GM23338 (cell line): ENCODE measurements at regions not wholly inside any gene's neighbourhood (a gene's known extent, or its start where the extent isn't known, plus 50 kb on each side); places are given as distances from the start of the nearest gene placed in this dataset.
"Not testable (repeated sequence)": the region's sequence is repeated elsewhere in the genome, so short reads cannot be mapped to it uniquely, and the experiment has no call there.

Experiments
- ATAC-seq: fragments of 200-7000 bp; cut with Tn5 transposase; 3 replicates; pipeline ENCODE4 v1.9.1; 2020
- DNase-seq: peaks from one replicate; pipeline ENCODE4 v3.0.0-alpha.2; 2015; ENCODE audit warnings: low spot score
- H2AFZ ChIP-seq: fragments of 200-600 bp; sonication (generic); 2 replicates; pipeline ENCODE4 v1.8.0; 2016; ENCODE audit warnings: antibody characterized with exemption, mild to moderate bottlenecking, moderate library complexity
- H3F3A ChIP-seq: fragments of 200-600 bp; sonication (generic); replicated peaks from 2 replicates; pipeline ENCODE4 v1.8.0; 2017; ENCODE audit warnings: antibody characterized with exemption, mixed run types, low read depth
- H3K27ac ChIP-seq: fragments of 200-600 bp; sonication (generic); 2 replicates; pipeline ENCODE4 v1.6.1; 2016; ENCODE audit warnings: low read depth
- H3K27me3 ChIP-seq: fragments of 200-600 bp; sonication (generic); 2 replicates; pipeline ENCODE4 v1.8.0; 2016; ENCODE audit warnings: mild to moderate bottlenecking, mixed run types, moderate library complexity; ENCODE audit not compliant: insufficient read depth
- H3K36me3 ChIP-seq: fragments of 200-600 bp; sonication (generic); 2 replicates; pipeline ENCODE4 v1.8.0; 2016; ENCODE audit warnings: mild to moderate bottlenecking; ENCODE audit not compliant: insufficient read depth
- H3K4me1 ChIP-seq: fragments of 200-600 bp; sonication (generic); 2 replicates; pipeline ENCODE4 v1.8.0; 2016; ENCODE audit warnings: mild to moderate bottlenecking, moderate library complexity; ENCODE audit not compliant: insufficient read depth
- H3K4me2 ChIP-seq: fragments of 200-600 bp; sonication (generic); 2 replicates; pipeline ENCODE4 v1.7.1; 2017; ENCODE audit warnings: mixed run types
- H3K4me3 ChIP-seq: fragments of 200-600 bp; sonication (generic); 2 replicates; pipeline ENCODE4 v1.6.1; 2016; ENCODE audit warnings: mixed run types
- H3K79me2 ChIP-seq: fragments of 200-600 bp; sonication (generic); replicated peaks from 2 replicates; pipeline ENCODE4 v1.8.0; 2017; ENCODE audit warnings: mild to moderate bottlenecking; ENCODE audit not compliant: insufficient read depth
- H3K9me2 ChIP-seq: fragments of 200-600 bp; sonication (generic); 2 replicates; pipeline ENCODE4 v1.8.0; 2017; ENCODE audit not compliant: insufficient read depth
- H4K20me1 ChIP-seq: fragments of 200-600 bp; sonication (generic); replicated peaks from 2 replicates; pipeline ENCODE4 v1.8.0; 2017; ENCODE audit warnings: mild to moderate bottlenecking; ENCODE audit not compliant: insufficient read depth
- H3K27ac Mint-ChIP-seq: 2 replicates; pipeline ENCODE4 v1.8.0; 2020; ENCODE audit warnings: inconsistent platforms, mild to moderate bottlenecking, moderate library complexity, mixed read lengths
- H3K27me3 Mint-ChIP-seq: 3 replicates; pipeline ENCODE4 v1.8.0; 2022; ENCODE audit warnings: low read depth, mild to moderate bottlenecking, moderate library complexity, mixed read lengths, inconsistent platforms; ENCODE audit not compliant: insufficient read depth, poor library complexity
- H3K36me3 Mint-ChIP-seq: 3 replicates; pipeline ENCODE4 v1.8.0; 2021; ENCODE audit warnings: low read depth, mild to moderate bottlenecking, inconsistent platforms, moderate library complexity, mixed read lengths
- H3K4me1 Mint-ChIP-seq: 3 replicates; pipeline ENCODE4 v1.8.0; 2020; ENCODE audit warnings: mild to moderate bottlenecking, inconsistent platforms, mixed read lengths
- H3K4me3 Mint-ChIP-seq: 3 replicates; pipeline ENCODE4 v1.8.0; 2021; ENCODE audit warnings: moderate library complexity, mild to moderate bottlenecking, inconsistent platforms, mixed read lengths
- H3K9me3 Mint-ChIP-seq: 3 replicates; pipeline ENCODE4 v1.8.0; 2020; ENCODE audit warnings: moderate library complexity, mild to moderate bottlenecking, inconsistent platforms, mixed read lengths
- CREB1 ChIP-seq: fragments of 250-450 bp; sonication (Bioruptor Pico); IDR thresholded peaks from 2 replicates; pipeline ENCODE4 v1.5.0; 2020; ENCODE audit warnings: low read depth, mild to moderate bottlenecking, moderate library complexity
- ETS1 ChIP-seq: IDR thresholded peaks from 2 replicates; pipeline ENCODE4 v1.6.1; 2016; ENCODE audit warnings: antibody characterized with exemption
- EZH2 ChIP-seq: fragments of 200-600 bp; sonication (generic); IDR thresholded peaks from one replicate; pipeline ENCODE4 v1.8.0; 2017; ENCODE audit warnings: antibody characterized with exemption, mild to moderate bottlenecking, low read depth; ENCODE audit not compliant: unreplicated experiment
- EZH2phosphoT487 ChIP-seq: fragments of 200-600 bp; sonication (generic); IDR thresholded peaks from one replicate; pipeline ENCODE4 v1.8.1; 2018; ENCODE audit warnings: antibody characterized with exemption; ENCODE audit not compliant: unreplicated experiment
- POLR2AphosphoS5 ChIP-seq: IDR thresholded peaks from 2 replicates; pipeline ENCODE4 v1.6.1; 2016; ENCODE audit warnings: antibody characterized with exemption, low read depth
- STAT1 ChIP-seq: IDR thresholded peaks from one replicate; pipeline ENCODE4 v1.6.1; 2016; ENCODE audit warnings: antibody characterized with exemption; ENCODE audit not compliant: unreplicated experiment

- Histone ChIP-seq H3K27ac (no peak overlapping the region), H3K36me3 (no peaks in the 10 kb centered on the region), H3K4me3 (no peak overlapping the region), H3F3A (0 out of 2 replicates have a peak, but pooled peaks cover 4% of the 10 kb centered on the region), H4K20me1 (no peaks in the 10 kb centered on the region), H3K4me1 (0 out of 2 replicates have a peak, but pooled peaks cover 5% of the 10 kb centered on the region), H3K4me2 (no peak overlapping the region), H3K9me2 (no peaks in the 10 kb centered on the region), H2AFZ (no peak overlapping the region), H3K27me3 (no peaks in the 10 kb centered on the region), H3K79me2 (no peaks in the 10 kb centered on the region)
- Mint-ChIP-seq H3K36me3 (peaks cover 8% of the 10 kb centered on the region; the same call in 2 of the 3 replicates), H3K9me3 (peaks cover 6% of the 10 kb centered on the region; the same call in 2 of the 3 replicates), H3K27me3 (no peaks in the 10 kb centered on the region), H3K27ac (no peak overlapping the region), H3K4me1 (peaks cover 10% of the 10 kb centered on the region), H3K4me3 (no peak overlapping the region)
- TF ChIP-seq CREB1 (CRISPR knock-in tag) (no peak), ETS1 (no peak), EZH2 (no peak), POLR2AphosphoS5 (no peak)
- ATAC-seq (no peak), DNase-seq (no peak)
Observed at GRCh38 chr10:21352886-21353285, 172.6 kb downstream of the SKIDA1 start.

- H3K36me3 ChIP-seq, H3K36me3 Mint-ChIP-seq, H3K27me3 Mint-ChIP-seq, H3K9me3 Mint-ChIP-seq, H2AFZ ChIP-seq, H3K4me2 ChIP-seq, H3K9me2 ChIP-seq, H3K4me3 Mint-ChIP-seq, H3F3A ChIP-seq, H3K79me2 ChIP-seq, H3K4me3 ChIP-seq, H3K27ac Mint-ChIP-seq, H4K20me1 ChIP-seq, H3K27ac ChIP-seq, ATAC-seq, H3K4me1 ChIP-seq, H3K27me3 ChIP-seq, DNase-seq: not testable (repeated sequence)
- peaks cover 10% of the 10 kb centered on the region for H3K4me1 Mint-ChIP-seq
Observed at GRCh38 chr10:21351594-21351993, 173.9 kb downstream of the SKIDA1 start.

GRCh38 chr10:21349912-21350286 is 175.6 kb downstream of the SKIDA1 start:
- H3K4me3 Mint-ChIP-seq: no peak overlapping the region
- H4K20me1 ChIP-seq: no peaks in the 10 kb centered on the region
- H3K4me2 ChIP-seq: no peak overlapping the region
- ATAC-seq (no peak), DNase-seq (no peak)
- no peaks in the 10 kb centered on the region for H3K9me2 ChIP-seq
- H3K27ac Mint-ChIP-seq: no peak overlapping the region
- H3F3A ChIP-seq: peaks cover 4% of the 10 kb centered on the region; the same call in 1 of the 2 replicates
- peaks cover 6% of the 10 kb centered on the region; the same call in 2 of the 3 replicates for H3K9me3 Mint-ChIP-seq
- no peaks in the 10 kb centered on the region for H3K79me2 ChIP-seq
- H3K27me3 Mint-ChIP-seq: peaks cover 4% of the 10 kb centered on the region
- H3K27me3 ChIP-seq: no peaks in the 10 kb centered on the region
- no peaks in the 10 kb centered on the region for H3K36me3 ChIP-seq
- peak overlapping the region; percentile 82 for H2AFZ ChIP-seq
- H3K4me1 Mint-ChIP-seq: peaks cover 16% of the 10 kb centered on the region
- TF ChIP-seq EZH2phosphoT487 (no peak), STAT1 (no peak)
- H3K4me3 ChIP-seq: no peak overlapping the region
- H3K27ac ChIP-seq: no peak overlapping the region
- H3K4me1 ChIP-seq: peaks cover 11% of the 10 kb centered on the region; the same call in 1 of the 2 replicates
- peaks cover 8% of the 10 kb centered on the region; the same call in 2 of the 3 replicates for H3K36me3 Mint-ChIP-seq
